HCT116 (cell line): ENCODE measurements at regions not wholly inside any gene's neighbourhood (a gene's known extent, or its start where the extent isn't known, plus 50 kb on each side); places are given as distances from the start of the nearest gene placed in this dataset.

ENCODE experiments used
- ATAC-seq: fragments of 200-7000 bp; cut with Tn5 transposase; 2 replicates; pipeline ENCODE4 v1.9.1; 2020; ENCODE audit warnings: mild to moderate bottlenecking, moderate library complexity
- BruUV-seq: library from RNA; stranded (reverse); fragments of 400-500 nt; replicated peaks from 2 replicates; lab custom pipeline; 2021; lab: Mats Ljungman, UMichigan
- CTCF ChIA-PET: fragments of 300-600 bp; sonication (Branson Sonifier 250); formaldehyde crosslinking; loops from one replicate; lab custom pipeline; 2021; ENCODE audit warnings: antibody characterized with exemption; lab: Charles Lee
- POLR2A ChIA-PET: fragments of 300-600, 350-600 bp; sonication (Branson Sonifier 250); formaldehyde crosslinking; loops from one replicate; lab custom pipeline; 2021; ENCODE audit warnings: antibody characterized with exemption; lab: Charles Lee
- RAD21 ChIA-PET, 2 experiments: fragments of 300-600 bp; sonication (Branson Sonifier 250); formaldehyde crosslinking; loops; one replicate each; lab custom pipeline; 2023; ENCODE audit warnings: low total read pairs in 2 of 2; ENCODE audit not compliant: uncharacterized antibody in 2 of 2, unreplicated experiment in 2 of 2, low non-redundant PET in 1 of 2; lab: Charles Lee
- DNase-seq: peaks from one replicate; pipeline ENCODE4 v3.0.0-alpha.2; 2010; ENCODE audit warnings: low read depth, low spot score
- H2AFZ ChIP-seq: fragments of 200-600 bp; shearing (Covaris generic), sonication (generic); 2 replicates; pipeline ENCODE4 v1.6.1; 2017; ENCODE audit warnings: low read depth, mixed run types, mixed read lengths, antibody characterized with exemption, low read length; ENCODE audit not compliant: poor library complexity, severe bottlenecking
- H3K27ac ChIP-seq: 2 replicates; pipeline ENCODE4 v1.5.1; 2012; ENCODE audit warnings: low read depth, low read length
- H3K27me3 ChIP-seq: fragments of 200-600 bp; sonication (generic); 2 replicates; pipeline ENCODE4 v1.6.1; 2016; ENCODE audit warnings: mixed run types, low read length, mixed read lengths; ENCODE audit not compliant: insufficient read depth
- H3K36me3 ChIP-seq, 2 experiments: fragments of 200-500 bp in 1 of 2; fragments of 200-600 bp in 1 of 2; sonication (Bioruptor generic) in 1 of 2; sonication (generic) in 1 of 2; 2 replicates each; pipeline versions ENCODE4 v1.5.1 to v1.6.1; 2014 to 2016; ENCODE audit warnings: low read length in 2 of 2, inconsistent platforms in 1 of 2, mixed read lengths in 1 of 2, mixed run types in 1 of 2; ENCODE audit not compliant: insufficient read depth in 2 of 2, control insufficient read depth in 1 of 2
- H3K4me1 ChIP-seq, 2 experiments: fragments of 200-600 bp in 1 of 2; sonication (generic) in 1 of 2; 2 replicates each; pipeline versions ENCODE4 v1.5.1 to v1.6.1; 2012 to 2017; ENCODE audit warnings: low read length in 2 of 2, inconsistent platforms in 1 of 2, mild to moderate bottlenecking in 1 of 2, mixed read lengths in 1 of 2, mixed run types in 1 of 2, moderate library complexity in 1 of 2; ENCODE audit not compliant: insufficient read depth in 2 of 2, control insufficient read depth in 1 of 2
- H3K4me2 ChIP-seq: fragments of 200-600 bp; sonication (generic); 2 replicates; pipeline ENCODE4 v1.6.1; 2017; ENCODE audit warnings: mixed run types, low read length, mixed read lengths
- H3K4me3 ChIP-seq, 2 experiments: fragments of 200-600 bp in 1 of 2; sonication (generic) in 1 of 2; replicated peaks in 1 of 2; 2 replicates each; pipeline ENCODE4 v1.5.1; 2011 to 2016; ENCODE audit warnings: low read length in 2 of 2, control low read depth in 1 of 2, low read depth in 1 of 2, mild to moderate bottlenecking in 1 of 2, mixed read lengths in 1 of 2, mixed run types in 1 of 2
- H3K79me2 ChIP-seq: fragments of 200-600 bp; sonication (generic); 2 replicates; pipeline ENCODE4 v1.6.1; 2017; ENCODE audit warnings: mild to moderate bottlenecking, mixed run types, low read length, moderate library complexity, mixed read lengths; ENCODE audit not compliant: insufficient read depth
- H3K9ac ChIP-seq: fragments of 200-600 bp; sonication (generic); 2 replicates; pipeline ENCODE4 v1.6.1; 2016; ENCODE audit warnings: low read length, mixed read lengths
- H3K9me2 ChIP-seq: fragments of 200-600 bp; sonication (generic), shearing (Covaris generic); 2 replicates; pipeline ENCODE4 v1.6.1; 2017; ENCODE audit warnings: mixed run types, mild to moderate bottlenecking, moderate library complexity; ENCODE audit not compliant: insufficient read depth
- H3K9me3 ChIP-seq, 2 experiments: fragments of 200-500 bp in 1 of 2; fragments of 200-600 bp in 1 of 2; sonication (Bioruptor generic) in 1 of 2; sonication (generic) in 1 of 2; 2 replicates each; pipeline ENCODE4 v1.6.1; 2014 to 2017; ENCODE audit warnings: low read length in 2 of 2, mixed read lengths in 2 of 2, inconsistent platforms in 1 of 2, low read depth in 1 of 2, mild to moderate bottlenecking in 1 of 2, mixed run types in 1 of 2, moderate library complexity in 1 of 2; ENCODE audit not compliant: control insufficient read depth in 1 of 2, insufficient read depth in 1 of 2
- H4K20me1 ChIP-seq: fragments of 200-600 bp; sonication (generic), shearing (Covaris generic); 2 replicates; pipeline ENCODE4 v1.6.1; 2017; ENCODE audit warnings: mixed run types, mild to moderate bottlenecking, moderate library complexity; ENCODE audit not compliant: insufficient read depth
- EGR1 ChIP-seq: IDR thresholded peaks from 2 replicates; pipeline ENCODE4 v1.6.1; 2012; ENCODE audit warnings: low read depth
- EZH2 ChIP-seq: fragments of 200-600 bp; sonication (generic); IDR thresholded peaks from 2 replicates; pipeline ENCODE4 v1.6.1; 2017; ENCODE audit warnings: antibody characterized with exemption, mixed run types
- EZH2phosphoT487 ChIP-seq: fragments of 200-600 bp; IDR thresholded peaks from 2 replicates; pipeline ENCODE4 v1.6.1; 2018; ENCODE audit warnings: antibody characterized with exemption, borderline replicate concordance
- FOSL1 ChIP-seq: IDR thresholded peaks from 2 replicates; pipeline ENCODE4 v1.6.1; 2012; ENCODE audit warnings: low read depth
- RAD21 ChIP-seq: IDR thresholded peaks from 2 replicates; pipeline ENCODE4 v1.6.1; 2012; ENCODE audit warnings: low read depth, mild to moderate bottlenecking
- YY1 ChIP-seq: IDR thresholded peaks from 2 replicates; pipeline ENCODE4 v1.6.1; 2011; ENCODE audit warnings: low read length, low read depth, moderate library complexity, mild to moderate bottlenecking; ENCODE audit not compliant: insufficient replicate concordance; ENCODE audit errors: extremely low read depth
- ZFX ChIP-seq: fragments of 450-650 bp; IDR thresholded peaks from 2 replicates; pipeline ENCODE4 v1.6.1; 2017
- intact Hi-C: fragments of 100-400 bp; cut with micrococcal nuclease; formaldehyde crosslinking; loops from 2 replicates; pipeline ENCODE4 v1.10.0; 2022
- TF ChIP-seq, protein P1 (sequence below), 3 experiments: fragments of 200-600 bp in 1 of 3; sonication (generic) in 1 of 3; IDR thresholded peaks in 2 of 3; conservative IDR thresholded peaks in 1 of 3; 2 replicates each; pipeline ENCODE4 v1.5.1; 2012 to 2017; ENCODE audit warnings: low read depth in 2 of 3, low read length in 2 of 3, antibody characterized with exemption in 1 of 3, borderline replicate concordance in 1 of 3, control low read depth in 1 of 3, mild to moderate bottlenecking in 1 of 3, mixed read lengths in 1 of 3, mixed run types in 1 of 3, moderate library complexity in 1 of 3; ENCODE audit not compliant: insufficient read depth in 1 of 3
- TF ChIP-seq, protein P2 (sequence below): IDR thresholded peaks from 2 replicates; pipeline ENCODE4 v1.6.1; 2012; ENCODE audit warnings: low read depth
- TF ChIP-seq, protein P3 (sequence below): IDR thresholded peaks from 2 replicates; pipeline ENCODE4 v1.6.1; 2012

DNA sequence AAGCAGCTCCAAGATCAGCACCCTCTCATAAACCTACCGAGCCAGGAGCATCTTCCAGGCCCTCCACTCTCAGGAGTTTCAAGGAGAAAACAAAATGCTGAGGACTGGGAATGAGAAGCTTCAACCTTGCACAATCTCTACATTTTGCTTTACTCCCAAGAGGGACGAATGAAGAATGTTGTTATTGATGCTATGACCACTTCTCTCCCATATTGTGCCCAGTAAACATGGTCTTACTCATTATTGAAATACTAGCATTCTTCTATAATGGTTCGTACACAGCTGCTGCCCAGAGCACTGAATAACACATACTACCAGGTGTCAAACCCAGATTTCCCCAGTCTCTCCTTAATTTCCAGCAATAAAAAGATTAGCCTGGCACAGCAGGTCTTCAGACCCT lies 63.4 kb upstream of the BET1 start:
- no peak for DNase-seq
- Histone ChIP-seq H3K36me3 (no peaks in the 10 kb centered on the region), H3K4me1 (peaks cover 0 to 4% of the 10 kb centered on the region in 2 experiments; a peak in 1 of 4 replicates), H3K27me3 (peaks cover 30% of the 10 kb centered on the region; the same call in 1 of the 2 replicates), H3K4me3 (no peak overlapping the region), H3K9me3 (no peaks in the 10 kb centered on the region), H3K4me2 (no peak overlapping the region), H3K79me2 (no peaks in the 10 kb centered on the region), H3K9me2 (no peaks in the 10 kb centered on the region), H3K27ac (no peak overlapping the region), H3K9ac (no peak overlapping the region), H2AFZ (no peak overlapping the region), H4K20me1 (no peaks in the 10 kb centered on the region)
- RAD21 ChIA-PET = no interaction called here
- POLR2A ChIA-PET = no interaction called here
- CTCF ChIA-PET = no interaction called here
- TF ChIP-seq EGR1 (no peak), EZH2 (no peak), RAD21 (no peak), FOSL1 (no peak), EZH2phosphoT487 (no peak), ZFX (no peak), YY1 (no peak)
- TF ChIP-seq, protein P1, sequence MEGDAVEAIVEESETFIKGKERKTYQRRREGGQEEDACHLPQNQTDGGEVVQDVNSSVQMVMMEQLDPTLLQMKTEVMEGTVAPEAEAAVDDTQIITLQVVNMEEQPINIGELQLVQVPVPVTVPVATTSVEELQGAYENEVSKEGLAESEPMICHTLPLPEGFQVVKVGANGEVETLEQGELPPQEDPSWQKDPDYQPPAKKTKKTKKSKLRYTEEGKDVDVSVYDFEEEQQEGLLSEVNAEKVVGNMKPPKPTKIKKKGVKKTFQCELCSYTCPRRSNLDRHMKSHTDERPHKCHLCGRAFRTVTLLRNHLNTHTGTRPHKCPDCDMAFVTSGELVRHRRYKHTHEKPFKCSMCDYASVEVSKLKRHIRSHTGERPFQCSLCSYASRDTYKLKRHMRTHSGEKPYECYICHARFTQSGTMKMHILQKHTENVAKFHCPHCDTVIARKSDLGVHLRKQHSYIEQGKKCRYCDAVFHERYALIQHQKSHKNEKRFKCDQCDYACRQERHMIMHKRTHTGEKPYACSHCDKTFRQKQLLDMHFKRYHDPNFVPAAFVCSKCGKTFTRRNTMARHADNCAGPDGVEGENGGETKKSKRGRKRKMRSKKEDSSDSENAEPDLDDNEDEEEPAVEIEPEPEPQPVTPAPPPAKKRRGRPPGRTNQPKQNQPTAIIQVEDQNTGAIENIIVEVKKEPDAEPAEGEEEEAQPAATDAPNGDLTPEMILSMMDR (IDR thresholded peaks at IDR 0.05 in 2 of 3, conservative IDR thresholded peaks at IDR 0.05 in 1 of 3; ENCODE audit: borderline replicate concordance in 1 of 3, insufficient read depth in 1 of 3, low read depth in 2 of 3, low read length in 2 of 3) = no peak
- TF ChIP-seq, protein P2, sequence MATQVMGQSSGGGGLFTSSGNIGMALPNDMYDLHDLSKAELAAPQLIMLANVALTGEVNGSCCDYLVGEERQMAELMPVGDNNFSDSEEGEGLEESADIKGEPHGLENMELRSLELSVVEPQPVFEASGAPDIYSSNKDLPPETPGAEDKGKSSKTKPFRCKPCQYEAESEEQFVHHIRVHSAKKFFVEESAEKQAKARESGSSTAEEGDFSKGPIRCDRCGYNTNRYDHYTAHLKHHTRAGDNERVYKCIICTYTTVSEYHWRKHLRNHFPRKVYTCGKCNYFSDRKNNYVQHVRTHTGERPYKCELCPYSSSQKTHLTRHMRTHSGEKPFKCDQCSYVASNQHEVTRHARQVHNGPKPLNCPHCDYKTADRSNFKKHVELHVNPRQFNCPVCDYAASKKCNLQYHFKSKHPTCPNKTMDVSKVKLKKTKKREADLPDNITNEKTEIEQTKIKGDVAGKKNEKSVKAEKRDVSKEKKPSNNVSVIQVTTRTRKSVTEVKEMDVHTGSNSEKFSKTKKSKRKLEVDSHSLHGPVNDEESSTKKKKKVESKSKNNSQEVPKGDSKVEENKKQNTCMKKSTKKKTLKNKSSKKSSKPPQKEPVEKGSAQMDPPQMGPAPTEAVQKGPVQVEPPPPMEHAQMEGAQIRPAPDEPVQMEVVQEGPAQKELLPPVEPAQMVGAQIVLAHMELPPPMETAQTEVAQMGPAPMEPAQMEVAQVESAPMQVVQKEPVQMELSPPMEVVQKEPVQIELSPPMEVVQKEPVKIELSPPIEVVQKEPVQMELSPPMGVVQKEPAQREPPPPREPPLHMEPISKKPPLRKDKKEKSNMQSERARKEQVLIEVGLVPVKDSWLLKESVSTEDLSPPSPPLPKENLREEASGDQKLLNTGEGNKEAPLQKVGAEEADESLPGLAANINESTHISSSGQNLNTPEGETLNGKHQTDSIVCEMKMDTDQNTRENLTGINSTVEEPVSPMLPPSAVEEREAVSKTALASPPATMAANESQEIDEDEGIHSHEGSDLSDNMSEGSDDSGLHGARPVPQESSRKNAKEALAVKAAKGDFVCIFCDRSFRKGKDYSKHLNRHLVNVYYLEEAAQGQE = no peak
- TF ChIP-seq, protein P3, sequence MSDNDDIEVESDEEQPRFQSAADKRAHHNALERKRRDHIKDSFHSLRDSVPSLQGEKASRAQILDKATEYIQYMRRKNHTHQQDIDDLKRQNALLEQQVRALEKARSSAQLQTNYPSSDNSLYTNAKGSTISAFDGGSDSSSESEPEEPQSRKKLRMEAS = no peak
- ATAC-seq = no peak
- BruUV-seq = no TSS peak
- intact Hi-C loops = no loop called here
